HepG2 (cell line): ENCODE measurements at regions not wholly inside any gene's neighbourhood (a gene's known extent, or its start where the extent isn't known, plus 50 kb on each side); places are given as distances from the start of the nearest gene placed in this dataset.

Experiments used
- AKAP8 ChIP-seq: sonication (generic); formaldehyde crosslinking; IDR thresholded peaks from 2 replicates; pipeline ENCODE4 v1.5.1; 2020; ENCODE audit warnings: mild to moderate bottlenecking, missing genetic modification reagents
- ATRX ChIP-seq: sonication (generic); formaldehyde crosslinking; IDR thresholded peaks from 2 replicates; pipeline ENCODE4 v1.4.0; 2020; ENCODE audit warnings: missing genetic modification reagents, borderline replicate concordance
- KLF11 ChIP-seq: IDR thresholded peaks from 2 replicates; pipeline ENCODE4 v1.6.1; 2016; ENCODE audit warnings: missing compliant biosample characterization
- MED1 ChIP-seq: sonication (generic); formaldehyde crosslinking; IDR thresholded peaks from 2 replicates; pipeline ENCODE4 v1.4.0; 2020; ENCODE audit warnings: missing genetic modification reagents
- ONECUT2 ChIP-seq: sonication (generic); formaldehyde crosslinking; IDR thresholded peaks from 2 replicates; pipeline ENCODE4 v1.4.0; 2020; ENCODE audit warnings: missing genetic modification reagents
- PHF5A ChIP-seq: IDR thresholded peaks from one replicate; pipeline ENCODE4 v1.6.1; 2018; ENCODE audit warnings: low read depth, missing genetic modification reagents; ENCODE audit not compliant: unreplicated experiment
- POGZ ChIP-seq: sonication (generic); formaldehyde crosslinking; IDR thresholded peaks from 2 replicates; pipeline ENCODE4 v1.4.0; 2020; ENCODE audit warnings: mild to moderate bottlenecking, missing genetic modification reagents
- PPARG ChIP-seq: conservative IDR thresholded peaks from 2 replicates; pipeline ENCODE4 v1.6.1; 2016; ENCODE audit warnings: missing biosample characterization, missing genetic modification reagents
- SP140L ChIP-seq: sonication (generic); formaldehyde crosslinking; IDR thresholded peaks from 2 replicates; pipeline ENCODE4 v1.4.0; 2020; ENCODE audit warnings: missing genetic modification reagents, borderline replicate concordance
- TAF1 ChIP-seq: sonication (generic); formaldehyde crosslinking; IDR thresholded peaks from 2 replicates; pipeline ENCODE4 v1.4.0; 2020; ENCODE audit warnings: missing genetic modification reagents
- TRIM22 ChIP-seq: fragments of 450-650 bp; IDR thresholded peaks from 2 replicates; pipeline ENCODE4 v1.6.1; 2017
- ZBTB33 ChIP-seq: sonication (generic); formaldehyde crosslinking; IDR thresholded peaks from 2 replicates; pipeline ENCODE4 v1.4.0; 2020; ENCODE audit warnings: missing genetic modification reagents
- ZNF672 ChIP-seq: sonication (generic); formaldehyde crosslinking; IDR thresholded peaks from 2 replicates; pipeline ENCODE4 v1.8.1; 2022; ENCODE audit warnings: missing genetic modification reagents
- ZSCAN9 ChIP-seq: IDR thresholded peaks from 2 replicates; pipeline ENCODE4 v1.6.1; 2016; ENCODE audit warnings: borderline replicate concordance
- ZUFSP ChIP-seq: sonication (generic); formaldehyde crosslinking; IDR thresholded peaks from 2 replicates; pipeline ENCODE4 v1.9.0; 2021; ENCODE audit warnings: missing genetic modification reagents, mild to moderate bottlenecking, borderline replicate concordance
- ZZZ3 ChIP-seq: sonication (generic); formaldehyde crosslinking; IDR thresholded peaks from 2 replicates; pipeline ENCODE4 v1.4.0; 2020; ENCODE audit warnings: missing genetic modification reagents, mild to moderate bottlenecking, borderline replicate concordance
- TF ChIP-seq, protein P1 (sequence below): sonication (generic); formaldehyde crosslinking; IDR thresholded peaks from 2 replicates; pipeline ENCODE4 v1.4.0; 2020; ENCODE audit warnings: missing genetic modification reagents; ENCODE audit errors: not compliant biosample characterization
- TF ChIP-seq, protein P2 (sequence below): sonication (generic); formaldehyde crosslinking; IDR thresholded peaks from 2 replicates; pipeline ENCODE4 v1.4.0; 2020; ENCODE audit warnings: missing genetic modification reagents
- TF ChIP-seq, protein P3 (sequence below): sonication (generic); formaldehyde crosslinking; IDR thresholded peaks from 2 replicates; pipeline ENCODE4 v1.5.0; 2020; ENCODE audit warnings: missing genetic modification reagents

DNA sequence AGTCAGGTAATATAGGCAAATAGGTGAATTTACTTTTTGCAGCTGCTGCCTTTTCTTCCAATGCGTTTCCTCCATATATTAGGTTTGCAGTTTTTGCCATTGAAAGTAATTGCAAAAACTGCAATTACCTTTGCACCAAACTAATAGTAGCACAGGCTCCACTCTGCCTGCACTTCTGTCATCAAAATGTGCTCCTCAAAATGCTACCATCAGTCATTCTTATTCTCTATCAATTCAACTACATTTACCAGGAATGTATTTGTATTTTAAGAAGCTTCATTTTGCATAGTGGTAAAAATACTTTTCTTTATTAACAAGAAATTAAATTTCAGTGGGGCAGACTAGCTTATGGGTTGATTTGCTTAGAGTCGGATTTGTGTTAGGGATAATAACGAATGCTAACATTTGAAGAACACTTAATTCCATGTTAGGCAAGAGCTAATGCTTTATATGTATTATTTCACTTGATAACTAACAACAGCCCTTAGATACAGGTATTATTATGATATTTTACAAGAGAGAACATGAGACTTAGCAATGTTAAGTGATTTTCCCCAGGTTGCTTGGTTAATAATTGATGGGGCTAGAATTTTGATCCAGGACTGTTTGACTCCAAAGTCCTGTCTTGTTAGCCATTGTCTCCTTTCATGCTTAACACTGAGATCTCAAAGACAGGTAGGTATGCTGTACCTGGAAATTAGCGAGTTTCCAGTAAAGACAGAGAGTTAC, 300.4 kb downstream of the MAN2A1 start (continued):
- TF ChIP-seq TAF1: no peak
- no peak for TF ChIP-seq SP140L (CRISPR knock-in tag)
- peak; percentile 83 for TF ChIP-seq MED1
- no peak for TF ChIP-seq ZNF672
- TF ChIP-seq, protein P1, sequence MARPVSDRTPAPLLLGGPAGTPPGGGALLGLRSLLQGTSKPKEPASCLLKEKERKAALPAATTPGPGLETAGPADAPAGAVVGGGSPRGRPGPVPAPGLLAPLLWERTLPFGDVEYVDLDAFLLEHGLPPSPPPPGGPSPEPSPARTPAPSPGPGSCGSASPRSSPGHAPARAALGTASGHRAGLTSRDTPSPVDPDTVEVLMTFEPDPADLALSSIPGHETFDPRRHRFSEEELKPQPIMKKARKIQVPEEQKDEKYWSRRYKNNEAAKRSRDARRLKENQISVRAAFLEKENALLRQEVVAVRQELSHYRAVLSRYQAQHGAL (CRISPR knock-in tag): no peak
- no peak for TF ChIP-seq ZBTB33 (CRISPR knock-in tag)
- no peak for TF ChIP-seq ATRX (CRISPR knock-in tag)
- TF ChIP-seq KLF11 (CRISPR knock-in tag): no peak
- TF ChIP-seq ZSCAN9 (CRISPR knock-in tag): peak; percentile 53; the same call in 1 of the 2 replicates
- TF ChIP-seq, protein P2, sequence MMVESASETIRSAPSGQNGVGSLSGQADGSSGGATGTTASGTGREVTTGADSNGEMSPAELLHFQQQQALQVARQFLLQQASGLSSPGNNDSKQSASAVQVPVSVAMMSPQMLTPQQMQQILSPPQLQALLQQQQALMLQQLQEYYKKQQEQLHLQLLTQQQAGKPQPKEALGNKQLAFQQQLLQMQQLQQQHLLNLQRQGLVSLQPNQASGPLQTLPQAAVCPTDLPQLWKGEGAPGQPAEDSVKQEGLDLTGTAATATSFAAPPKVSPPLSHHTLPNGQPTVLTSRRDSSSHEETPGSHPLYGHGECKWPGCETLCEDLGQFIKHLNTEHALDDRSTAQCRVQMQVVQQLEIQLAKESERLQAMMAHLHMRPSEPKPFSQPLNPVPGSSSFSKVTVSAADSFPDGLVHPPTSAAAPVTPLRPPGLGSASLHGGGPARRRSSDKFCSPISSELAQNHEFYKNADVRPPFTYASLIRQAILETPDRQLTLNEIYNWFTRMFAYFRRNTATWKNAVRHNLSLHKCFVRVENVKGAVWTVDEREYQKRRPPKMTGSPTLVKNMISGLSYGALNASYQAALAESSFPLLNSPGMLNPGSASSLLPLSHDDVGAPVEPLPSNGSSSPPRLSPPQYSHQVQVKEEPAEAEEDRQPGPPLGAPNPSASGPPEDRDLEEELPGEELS (CRISPR knock-in tag): peak; percentile 33; the same call in 1 of the 2 replicates
- no peak for TF ChIP-seq ZZZ3
- TF ChIP-seq ZUFSP (CRISPR knock-in tag): no peak
- no peak for TF ChIP-seq TRIM22
- TF ChIP-seq AKAP8: no peak
- no peak for TF ChIP-seq POGZ
- TF ChIP-seq, protein P3, sequence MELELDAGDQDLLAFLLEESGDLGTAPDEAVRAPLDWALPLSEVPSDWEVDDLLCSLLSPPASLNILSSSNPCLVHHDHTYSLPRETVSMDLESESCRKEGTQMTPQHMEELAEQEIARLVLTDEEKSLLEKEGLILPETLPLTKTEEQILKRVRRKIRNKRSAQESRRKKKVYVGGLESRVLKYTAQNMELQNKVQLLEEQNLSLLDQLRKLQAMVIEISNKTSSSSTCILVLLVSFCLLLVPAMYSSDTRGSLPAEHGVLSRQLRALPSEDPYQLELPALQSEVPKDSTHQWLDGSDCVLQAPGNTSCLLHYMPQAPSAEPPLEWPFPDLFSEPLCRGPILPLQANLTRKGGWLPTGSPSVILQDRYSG (CRISPR knock-in tag): no peak
- no peak for TF ChIP-seq PHF5A (CRISPR knock-in tag)
- no peak for TF ChIP-seq ONECUT2
- peak; percentile 53 for TF ChIP-seq PPARG (CRISPR knock-in tag)
